ENCODE measurements at regions not wholly inside any gene's neighbourhood (a gene's known extent, or its start where the extent isn't known, plus 50 kb on each side); places are given as distances from the start of the nearest gene placed in this dataset.

- H3K9me3 ChIP-seq (ENCODE audit: control insufficient read depth, low read depth, low read length), result no peaks in the 10 kb centered on the region
- no peak for TF ChIP-seq EZH2 (IDR thresholded peaks at IDR 0.05; ENCODE audit: low read length)
- no peak for TF ChIP-seq CTCF (optimal IDR thresholded peaks at IDR 0.05 in 1 of 3, IDR thresholded peaks at IDR 0.05 in 1 of 3, conservative IDR thresholded peaks at IDR 0.05 in 1 of 3; ENCODE audit: extremely low read depth in 1 of 3, insufficient read depth in 2 of 3, low read length in 3 of 3)
- dilution Hi-C loops (cut with MboI; ENCODE audit: extremely low pct_ligation_motif_present, low sequenced_read_pairs), result no loop called here
- DNase-seq (ENCODE audit: low read depth, low spot score), result no peak
- no peaks in the 10 kb centered on the region for H3K27me3 ChIP-seq (ENCODE audit: control insufficient read depth, extremely low read depth, insufficient read depth, low read length)
- no peak for FAIRE-seq
- no peaks in the 10 kb centered on the region for H3K36me3 ChIP-seq (ENCODE audit: control insufficient read depth in 2 of 2, extremely low read depth in 1 of 2, insufficient read depth in 2 of 2, low read length in 2 of 2)
- no peaks in the 10 kb centered on the region for H3K79me2 ChIP-seq (ENCODE audit: control insufficient read depth, insufficient read depth, low read length)
- no peaks in the 10 kb centered on the region for H4K20me1 ChIP-seq (ENCODE audit: control insufficient read depth, extremely low read depth, insufficient read depth, low read length)
- H3K4me2 ChIP-seq (ENCODE audit: control insufficient read depth, extremely low read depth, insufficient read depth, low read depth, low read length), result no peak overlapping the region
- H3K4me3 ChIP-seq (ENCODE audit: control insufficient read depth in 2 of 3, extremely low read depth in 1 of 3, insufficient read depth in 2 of 3, low read depth in 1 of 3, low read length in 3 of 3), result no peak overlapping the region
- H3K9me1 ChIP-seq (ENCODE audit: control insufficient read depth, extremely low read depth, insufficient read depth, low read length), result no peaks in the 10 kb centered on the region
- H3K4me1 ChIP-seq (ENCODE audit: control insufficient read depth, extremely low read depth, insufficient read depth, low read length), result no peaks in the 10 kb centered on the region
- no peak overlapping the region for H3K9ac ChIP-seq (ENCODE audit: control insufficient read depth, extremely low read depth, insufficient read depth, low read length)
- no peak overlapping the region for H3K27ac ChIP-seq (ENCODE audit: control insufficient read depth, insufficient read depth, low read length)
- H2AFZ ChIP-seq (ENCODE audit: control insufficient read depth, low read length), result no peak overlapping the region
Measured at GRCh38 chr10:62709200-62709599, 95.3 kb upstream of the ADO start.

- Histone ChIP-seq H3K9me1 (ENCODE audit: control insufficient read depth, extremely low read depth, insufficient read depth, low read length) (no peaks in the 10 kb centered on the region), H3K27ac (ENCODE audit: control insufficient read depth, insufficient read depth, low read length) (no peak overlapping the region), H4K20me1 (ENCODE audit: control insufficient read depth, extremely low read depth, insufficient read depth, low read length) (no peaks in the 10 kb centered on the region), H3K9me3 (ENCODE audit: control insufficient read depth, low read depth, low read length) (no peaks in the 10 kb centered on the region), H3K27me3 (ENCODE audit: control insufficient read depth, extremely low read depth, insufficient read depth, low read length) (no peaks in the 10 kb centered on the region), H3K9ac (ENCODE audit: control insufficient read depth, extremely low read depth, insufficient read depth, low read length) (no peak overlapping the region), H3K4me1 (ENCODE audit: control insufficient read depth, extremely low read depth, insufficient read depth, low read length) (no peaks in the 10 kb centered on the region), H3K36me3 (ENCODE audit: control insufficient read depth in 2 of 2, extremely low read depth in 1 of 2, insufficient read depth in 2 of 2, low read length in 2 of 2) (no peaks in the 10 kb centered on the region), H3K79me2 (ENCODE audit: control insufficient read depth, insufficient read depth, low read length) (no peaks in the 10 kb centered on the region), H3K4me2 (ENCODE audit: control insufficient read depth, extremely low read depth, insufficient read depth, low read depth, low read length) (no peak overlapping the region), H3K4me3 (ENCODE audit: control insufficient read depth in 2 of 3, extremely low read depth in 1 of 3, insufficient read depth in 2 of 3, low read depth in 1 of 3, low read length in 3 of 3) (no peak overlapping the region), H2AFZ (ENCODE audit: control insufficient read depth, low read length) (no peak overlapping the region)
- dilution Hi-C loops (cut with MboI; ENCODE audit: extremely low pct_ligation_motif_present, low sequenced_read_pairs), result no loop called here
- TF ChIP-seq EZH2 (IDR thresholded peaks at IDR 0.05; ENCODE audit: low read length) (no peak), CTCF (optimal IDR thresholded peaks at IDR 0.05 in 1 of 3, IDR thresholded peaks at IDR 0.05 in 1 of 3, conservative IDR thresholded peaks at IDR 0.05 in 1 of 3; ENCODE audit: extremely low read depth in 1 of 3, insufficient read depth in 2 of 3, low read length in 3 of 3) (no peak)
- FAIRE-seq (no peak), DNase-seq (ENCODE audit: low read depth, low spot score) (no peak)
Measured at GRCh38 chr10:62710182-62710581, 94.3 kb upstream of the ADO start.
